ENCODE measurements at regions not wholly inside any gene's neighbourhood (a gene's known extent, or its start where the extent isn't known, plus 50 kb on each side); places are given as distances from the start of the nearest gene placed in this dataset.

DNA sequence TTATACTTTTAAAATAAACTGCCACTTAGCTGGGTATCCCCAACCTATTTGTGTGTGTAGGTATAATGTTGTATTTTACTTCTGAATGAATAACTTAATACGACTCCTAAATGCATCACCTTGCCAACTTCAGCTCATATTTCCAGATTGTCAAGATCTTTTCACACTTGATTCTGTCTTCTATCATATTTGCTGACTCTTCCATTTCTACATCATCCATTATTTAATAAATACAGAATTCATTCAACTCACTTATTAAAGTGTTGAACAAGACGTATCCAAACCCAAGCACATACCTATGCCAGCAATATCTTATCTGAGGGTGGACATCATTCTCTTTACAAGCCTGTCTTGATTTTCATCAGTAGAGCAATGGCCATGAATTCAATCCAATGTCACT is 91.2 kb upstream of the FAM47C start:
- Histone ChIP-seq H3K27ac (ENCODE audit: insufficient read depth, low read length) (no peak overlapping the region), H3K27me3 (ENCODE audit: control insufficient read depth, insufficient read depth, low read length) (no peaks in the 10 kb centered on the region), H4K20me1 (ENCODE audit: control insufficient read depth, extremely low read depth, insufficient read depth, low read length) (no peaks in the 10 kb centered on the region), H3K4me2 (ENCODE audit: extremely low read depth, insufficient read depth, low read length) (no peak overlapping the region), H3K4me3 (replicated peaks in 1 of 4; ENCODE audit: control extremely low read depth in 1 of 4, insufficient read depth in 1 of 4, low read depth in 3 of 4, low read length in 4 of 4) (no peak overlapping the region), H3K9me3 (ENCODE audit: control insufficient read depth, insufficient read depth, low read depth, low read length) (no peaks in the 10 kb centered on the region), H2AFZ (ENCODE audit: low read length) (no peak overlapping the region), H3K4me1 (ENCODE audit: control insufficient read depth, extremely low read depth, insufficient read depth, low read length) (no peaks in the 10 kb centered on the region), H3K9ac (ENCODE audit: insufficient read depth, low read length) (no peak overlapping the region), H3K79me2 (ENCODE audit: control insufficient read depth, insufficient read depth, low read length) (no peaks in the 10 kb centered on the region), H3K36me3 (ENCODE audit: control insufficient read depth, insufficient read depth, low read length) (no peaks in the 10 kb centered on the region)
- TF ChIP-seq EZH2 (IDR thresholded peaks at IDR 0.05; ENCODE audit: low read length, missing control alignments): no peak
- TF ChIP-seq, protein P1, sequence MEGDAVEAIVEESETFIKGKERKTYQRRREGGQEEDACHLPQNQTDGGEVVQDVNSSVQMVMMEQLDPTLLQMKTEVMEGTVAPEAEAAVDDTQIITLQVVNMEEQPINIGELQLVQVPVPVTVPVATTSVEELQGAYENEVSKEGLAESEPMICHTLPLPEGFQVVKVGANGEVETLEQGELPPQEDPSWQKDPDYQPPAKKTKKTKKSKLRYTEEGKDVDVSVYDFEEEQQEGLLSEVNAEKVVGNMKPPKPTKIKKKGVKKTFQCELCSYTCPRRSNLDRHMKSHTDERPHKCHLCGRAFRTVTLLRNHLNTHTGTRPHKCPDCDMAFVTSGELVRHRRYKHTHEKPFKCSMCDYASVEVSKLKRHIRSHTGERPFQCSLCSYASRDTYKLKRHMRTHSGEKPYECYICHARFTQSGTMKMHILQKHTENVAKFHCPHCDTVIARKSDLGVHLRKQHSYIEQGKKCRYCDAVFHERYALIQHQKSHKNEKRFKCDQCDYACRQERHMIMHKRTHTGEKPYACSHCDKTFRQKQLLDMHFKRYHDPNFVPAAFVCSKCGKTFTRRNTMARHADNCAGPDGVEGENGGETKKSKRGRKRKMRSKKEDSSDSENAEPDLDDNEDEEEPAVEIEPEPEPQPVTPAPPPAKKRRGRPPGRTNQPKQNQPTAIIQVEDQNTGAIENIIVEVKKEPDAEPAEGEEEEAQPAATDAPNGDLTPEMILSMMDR (conservative IDR thresholded peaks at IDR 0.05 in 1 of 2, IDR thresholded peaks at IDR 0.05 in 1 of 2; ENCODE audit: low read depth in 1 of 2, low read length in 2 of 2): no peak
- no peak for DNase-seq (ENCODE audit: low read depth in 2 of 2)

DNA sequence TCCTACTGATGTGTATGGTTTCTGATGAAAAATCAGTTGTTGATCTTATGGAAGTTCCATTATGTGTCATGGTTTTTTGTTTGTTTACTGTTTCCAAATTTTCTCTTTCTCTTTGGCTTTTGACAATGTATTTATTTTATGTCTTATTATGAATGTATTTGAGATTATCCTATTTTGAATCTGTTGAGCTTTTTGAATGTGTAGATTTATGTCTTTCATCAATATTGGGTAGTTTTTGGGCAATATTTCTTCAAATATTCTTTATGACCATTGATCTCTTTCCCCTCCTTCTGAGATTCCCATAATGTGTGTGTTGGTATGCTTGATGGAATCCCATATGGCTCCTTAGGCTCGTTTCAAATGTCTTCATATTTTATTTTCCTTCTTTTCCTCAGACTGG is 80.5 kb upstream of the FAM47C start:
- H4K20me1 ChIP-seq (ENCODE audit: control insufficient read depth, extremely low read depth, insufficient read depth, low read length): no peaks in the 10 kb centered on the region
- H3K4me2 ChIP-seq (ENCODE audit: extremely low read depth, insufficient read depth, low read length): no peak overlapping the region
- H3K27ac ChIP-seq (ENCODE audit: insufficient read depth, low read length): no peak overlapping the region
- no peak overlapping the region for H2AFZ ChIP-seq (ENCODE audit: low read length)
- no peaks in the 10 kb centered on the region for H3K4me1 ChIP-seq (ENCODE audit: control insufficient read depth, extremely low read depth, insufficient read depth, low read length)
- H3K36me3 ChIP-seq (ENCODE audit: control insufficient read depth, insufficient read depth, low read length): no peaks in the 10 kb centered on the region
- DNase-seq (ENCODE audit: low read depth in 2 of 2): no peak
- H3K79me2 ChIP-seq (ENCODE audit: control insufficient read depth, insufficient read depth, low read length): no peaks in the 10 kb centered on the region
- H3K9ac ChIP-seq (ENCODE audit: insufficient read depth, low read length): no peak overlapping the region
- no peak for TF ChIP-seq EZH2 (IDR thresholded peaks at IDR 0.05; ENCODE audit: low read length, missing control alignments)
- TF ChIP-seq, protein P1 (conservative IDR thresholded peaks at IDR 0.05 in 1 of 2, IDR thresholded peaks at IDR 0.05 in 1 of 2; ENCODE audit: low read depth in 1 of 2, low read length in 2 of 2): no peak
- H3K4me3 ChIP-seq (replicated peaks in 1 of 4; ENCODE audit: control extremely low read depth in 1 of 4, insufficient read depth in 1 of 4, low read depth in 3 of 4, low read length in 4 of 4): no peak overlapping the region
- H3K9me3 ChIP-seq (ENCODE audit: control insufficient read depth, insufficient read depth, low read depth, low read length): no peaks in the 10 kb centered on the region
- no peaks in the 10 kb centered on the region for H3K27me3 ChIP-seq (ENCODE audit: control insufficient read depth, insufficient read depth, low read length)

DNA sequence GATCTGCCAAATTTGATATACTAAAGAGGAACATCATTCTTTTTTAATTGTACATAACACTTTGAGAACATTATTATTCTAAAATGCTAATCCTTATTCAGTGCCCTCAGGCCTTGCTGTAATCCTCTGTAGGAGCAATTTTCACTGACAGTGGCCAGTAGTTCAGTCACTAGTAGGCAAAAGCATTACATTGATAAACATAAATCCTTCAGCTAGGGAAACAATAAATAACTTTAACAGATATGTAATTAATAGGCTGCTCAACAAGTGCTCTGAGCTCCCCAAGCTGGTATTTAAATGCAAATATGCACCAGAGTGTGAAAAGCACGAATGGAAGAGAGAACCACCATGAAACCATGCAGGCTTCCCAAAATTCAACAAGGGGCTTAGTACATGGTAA is 77.7 kb upstream of the FAM47C start:
- Histone ChIP-seq H3K4me3 (replicated peaks in 1 of 4; ENCODE audit: control extremely low read depth in 1 of 4, insufficient read depth in 1 of 4, low read depth in 3 of 4, low read length in 4 of 4) (no peak overlapping the region), H3K79me2 (ENCODE audit: control insufficient read depth, insufficient read depth, low read length) (no peaks in the 10 kb centered on the region), H4K20me1 (ENCODE audit: control insufficient read depth, extremely low read depth, insufficient read depth, low read length) (no peaks in the 10 kb centered on the region), H2AFZ (ENCODE audit: low read length) (no peak overlapping the region), H3K36me3 (ENCODE audit: control insufficient read depth, insufficient read depth, low read length) (no peaks in the 10 kb centered on the region), H3K4me1 (ENCODE audit: control insufficient read depth, extremely low read depth, insufficient read depth, low read length) (no peaks in the 10 kb centered on the region), H3K27ac (ENCODE audit: insufficient read depth, low read length) (no peak overlapping the region), H3K4me2 (ENCODE audit: extremely low read depth, insufficient read depth, low read length) (no peak overlapping the region), H3K27me3 (ENCODE audit: control insufficient read depth, insufficient read depth, low read length) (no peaks in the 10 kb centered on the region), H3K9ac (ENCODE audit: insufficient read depth, low read length) (no peak overlapping the region), H3K9me3 (ENCODE audit: control insufficient read depth, insufficient read depth, low read depth, low read length) (no peaks in the 10 kb centered on the region)
- no peak for TF ChIP-seq EZH2 (IDR thresholded peaks at IDR 0.05; ENCODE audit: low read length, missing control alignments)
- TF ChIP-seq, protein P1 (conservative IDR thresholded peaks at IDR 0.05 in 1 of 2, IDR thresholded peaks at IDR 0.05 in 1 of 2; ENCODE audit: low read depth in 1 of 2, low read length in 2 of 2): no peak
- DNase-seq (ENCODE audit: low read depth in 2 of 2): no peak

Measured in fibroblast of lung (primary cell).